ENCODE measurements at regions not wholly inside any gene's neighbourhood (a gene's known extent, or its start where the extent isn't known, plus 50 kb on each side); places are given as distances from the start of the nearest gene placed in this dataset.

DNA sequence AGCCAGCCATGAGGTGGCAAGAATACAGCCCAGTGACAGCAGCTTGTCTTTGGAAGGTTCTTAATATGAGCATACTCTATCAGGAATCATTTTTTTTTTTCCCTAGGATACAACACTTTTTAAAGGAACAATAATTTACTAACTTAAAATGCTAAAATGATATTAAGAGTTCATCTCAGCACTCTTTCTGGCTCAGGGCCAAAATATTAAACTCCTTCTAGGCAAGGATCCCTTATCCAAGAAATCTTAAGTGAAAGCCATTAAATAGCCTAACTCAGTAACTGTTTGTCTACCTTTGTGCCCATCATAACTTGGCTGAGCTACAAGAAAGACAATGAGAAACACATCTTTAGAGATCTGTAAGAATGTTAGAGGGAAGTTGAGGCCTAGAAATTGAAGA, 529.5 kb upstream of the TGFBR2 start:
- Histone ChIP-seq H3K79me2 (ENCODE audit: control insufficient read depth, low read length) (no peaks in the 10 kb centered on the region), H3K9me2 (replicated peaks; ENCODE audit: control insufficient read depth, low read length) (no peaks in the 10 kb centered on the region), H3K36me3 (ENCODE audit: control insufficient read depth, low read length) (no peaks in the 10 kb centered on the region), H3K4me3 (ENCODE audit: low read length) (no peak overlapping the region), H4K20me1 (ENCODE audit: control insufficient read depth, insufficient read depth, low read depth, low read length) (no peaks in the 10 kb centered on the region), H3K27ac (ENCODE audit: low read depth, low read length) (no peak overlapping the region), H3K4me1 (ENCODE audit: control insufficient read depth, low read length) (no peaks in the 10 kb centered on the region), H3F3A (ENCODE audit: control insufficient read depth, insufficient read depth) (no peaks in the 10 kb centered on the region), H3K4me2 (ENCODE audit: low read length) (no peak overlapping the region), H3K27me3 (ENCODE audit: control insufficient read depth, low read length) (no peaks in the 10 kb centered on the region), H3K9me3 (ENCODE audit: control insufficient read depth, insufficient read depth, low read length) (no peaks in the 10 kb centered on the region)
- no peak for TF ChIP-seq EZH2phosphoT487 (IDR thresholded peaks at IDR 0.05; ENCODE audit: borderline replicate concordance, low read length)
- TF ChIP-seq, protein P1, sequence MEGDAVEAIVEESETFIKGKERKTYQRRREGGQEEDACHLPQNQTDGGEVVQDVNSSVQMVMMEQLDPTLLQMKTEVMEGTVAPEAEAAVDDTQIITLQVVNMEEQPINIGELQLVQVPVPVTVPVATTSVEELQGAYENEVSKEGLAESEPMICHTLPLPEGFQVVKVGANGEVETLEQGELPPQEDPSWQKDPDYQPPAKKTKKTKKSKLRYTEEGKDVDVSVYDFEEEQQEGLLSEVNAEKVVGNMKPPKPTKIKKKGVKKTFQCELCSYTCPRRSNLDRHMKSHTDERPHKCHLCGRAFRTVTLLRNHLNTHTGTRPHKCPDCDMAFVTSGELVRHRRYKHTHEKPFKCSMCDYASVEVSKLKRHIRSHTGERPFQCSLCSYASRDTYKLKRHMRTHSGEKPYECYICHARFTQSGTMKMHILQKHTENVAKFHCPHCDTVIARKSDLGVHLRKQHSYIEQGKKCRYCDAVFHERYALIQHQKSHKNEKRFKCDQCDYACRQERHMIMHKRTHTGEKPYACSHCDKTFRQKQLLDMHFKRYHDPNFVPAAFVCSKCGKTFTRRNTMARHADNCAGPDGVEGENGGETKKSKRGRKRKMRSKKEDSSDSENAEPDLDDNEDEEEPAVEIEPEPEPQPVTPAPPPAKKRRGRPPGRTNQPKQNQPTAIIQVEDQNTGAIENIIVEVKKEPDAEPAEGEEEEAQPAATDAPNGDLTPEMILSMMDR (IDR thresholded peaks at IDR 0.05; ENCODE audit: low read depth, low read length, poor library complexity, severe bottlenecking), result no peak

DNA sequence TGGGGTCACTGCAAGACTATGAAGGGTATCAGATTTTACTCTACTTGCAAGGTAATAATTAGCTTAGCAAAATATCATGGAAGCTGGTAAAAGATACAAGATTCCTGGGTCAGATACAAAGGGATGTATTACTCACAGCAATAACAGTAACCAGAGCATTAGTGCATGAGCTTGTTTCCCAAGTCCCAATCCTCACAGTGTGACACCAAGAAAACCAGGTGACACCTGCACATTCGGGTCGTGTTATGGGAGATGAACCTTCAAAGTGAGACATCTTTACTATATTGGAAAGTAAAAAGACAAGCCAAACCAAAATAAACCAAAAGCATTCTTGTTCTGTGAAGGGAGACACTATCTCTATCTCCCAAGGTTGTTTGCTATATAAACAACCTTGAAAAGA, 528.7 kb upstream of the TGFBR2 start:
- Histone ChIP-seq H3K36me3 (ENCODE audit: control insufficient read depth, low read length) (no peaks in the 10 kb centered on the region), H3K79me2 (ENCODE audit: control insufficient read depth, low read length) (no peaks in the 10 kb centered on the region), H3K4me1 (ENCODE audit: control insufficient read depth, low read length) (no peaks in the 10 kb centered on the region), H3K9me2 (replicated peaks; ENCODE audit: control insufficient read depth, low read length) (no peaks in the 10 kb centered on the region), H3F3A (ENCODE audit: control insufficient read depth, insufficient read depth) (no peaks in the 10 kb centered on the region), H3K9me3 (ENCODE audit: control insufficient read depth, insufficient read depth, low read length) (no peaks in the 10 kb centered on the region), H3K4me3 (ENCODE audit: low read length) (no peak overlapping the region), H4K20me1 (ENCODE audit: control insufficient read depth, insufficient read depth, low read depth, low read length) (no peaks in the 10 kb centered on the region), H3K4me2 (ENCODE audit: low read length) (no peak overlapping the region), H3K27me3 (ENCODE audit: control insufficient read depth, low read length) (no peaks in the 10 kb centered on the region), H3K27ac (ENCODE audit: low read depth, low read length) (no peak overlapping the region)
- no peak for TF ChIP-seq EZH2phosphoT487 (IDR thresholded peaks at IDR 0.05; ENCODE audit: borderline replicate concordance, low read length)
- TF ChIP-seq, protein P1 (IDR thresholded peaks at IDR 0.05; ENCODE audit: low read depth, low read length, poor library complexity, severe bottlenecking), result no peak

DNA sequence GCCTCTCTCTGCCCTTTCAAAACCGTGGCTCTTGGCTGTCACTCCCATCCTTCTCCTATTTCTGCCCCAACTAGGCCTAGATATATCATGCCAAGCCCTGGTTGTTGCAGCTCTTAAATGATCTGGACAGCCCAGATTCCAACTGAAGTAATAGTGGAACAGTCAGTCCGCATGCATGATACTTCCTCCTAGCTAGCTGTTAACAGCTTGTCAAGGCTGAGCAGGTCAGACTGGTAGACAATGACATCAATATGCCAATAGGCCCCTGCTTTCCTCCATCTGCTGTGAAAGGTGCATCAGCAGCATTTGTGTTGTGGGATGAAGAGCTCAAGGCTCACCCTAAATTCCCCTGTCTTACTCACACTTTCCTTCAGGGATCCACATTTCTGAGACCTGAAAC, 527.7 kb upstream of the TGFBR2 start:
- H3K4me2 ChIP-seq (ENCODE audit: low read length), result no peak overlapping the region

More for the DNA sequence above, 527.7 kb upstream of the TGFBR2 start:
- TF ChIP-seq, protein P1 (IDR thresholded peaks at IDR 0.05; ENCODE audit: low read depth, low read length, poor library complexity, severe bottlenecking), result no peak
- no peak for TF ChIP-seq EZH2phosphoT487 (IDR thresholded peaks at IDR 0.05; ENCODE audit: borderline replicate concordance, low read length)
- H3F3A ChIP-seq (ENCODE audit: control insufficient read depth, insufficient read depth), result no peaks in the 10 kb centered on the region
- H3K4me1 ChIP-seq (ENCODE audit: control insufficient read depth, low read length), result no peaks in the 10 kb centered on the region
- H3K79me2 ChIP-seq (ENCODE audit: control insufficient read depth, low read length), result no peaks in the 10 kb centered on the region
- H3K9me3 ChIP-seq (ENCODE audit: control insufficient read depth, insufficient read depth, low read length), result no peaks in the 10 kb centered on the region
- H3K9me2 ChIP-seq (replicated peaks; ENCODE audit: control insufficient read depth, low read length), result no peaks in the 10 kb centered on the region
- no peaks in the 10 kb centered on the region for H3K27me3 ChIP-seq (ENCODE audit: control insufficient read depth, low read length)
- H3K4me3 ChIP-seq (ENCODE audit: low read length), result no peak overlapping the region
- no peaks in the 10 kb centered on the region for H4K20me1 ChIP-seq (ENCODE audit: control insufficient read depth, insufficient read depth, low read depth, low read length)
- H3K27ac ChIP-seq (ENCODE audit: low read depth, low read length), result no peak overlapping the region
- H3K36me3 ChIP-seq (ENCODE audit: control insufficient read depth, low read length), result no peaks in the 10 kb centered on the region

Data from DOHH2 (cell line).